ENCODE measurements at regions not wholly inside any gene's neighbourhood (a gene's known extent, or its start where the extent isn't known, plus 50 kb on each side); places are given as distances from the start of the nearest gene placed in this dataset.

DNA sequence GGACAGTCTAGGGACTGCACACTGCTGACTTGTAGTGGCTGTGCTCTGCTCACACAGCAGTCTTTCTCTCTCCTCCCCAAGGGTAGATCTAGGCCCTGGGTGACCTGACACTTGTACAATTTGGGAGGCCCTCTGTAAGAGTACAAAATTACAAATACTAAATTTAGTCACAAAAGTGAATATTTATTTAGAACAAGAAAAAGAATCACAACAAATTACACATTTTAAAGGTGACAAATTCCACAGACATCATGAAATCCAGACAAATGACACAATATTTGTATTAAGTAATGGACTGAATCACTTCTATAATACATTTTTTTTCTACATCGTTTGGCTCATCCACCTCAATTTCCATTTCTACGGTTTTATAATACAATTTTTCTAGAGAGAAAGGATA is 496.4 kb downstream of the TXNL1 start:
- no peak for DNase-seq (ENCODE audit: low read depth in 2 of 2)

DNA sequence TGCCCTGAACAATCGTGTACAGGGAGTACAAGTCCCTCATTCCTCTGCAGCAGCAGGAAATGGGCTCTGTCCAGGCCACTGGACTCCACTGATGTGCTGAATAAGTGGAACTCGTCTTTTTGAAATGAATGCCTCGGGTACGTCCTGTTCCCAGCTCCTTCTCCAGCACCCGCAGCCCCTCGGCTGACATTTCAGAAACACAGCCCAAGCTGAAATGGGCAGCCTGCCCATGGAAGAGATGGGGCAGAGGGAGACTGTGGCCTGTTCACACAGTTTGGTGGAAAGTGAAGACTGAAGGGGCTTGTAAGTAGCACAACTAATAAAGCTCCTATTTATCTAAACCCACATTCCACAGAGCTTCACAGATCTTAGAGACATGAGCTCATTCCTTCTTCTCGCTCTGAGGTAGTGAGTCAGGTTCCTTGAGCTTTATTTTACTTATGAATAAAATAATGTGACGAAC is 498.6 kb downstream of the TXNL1 start:
- Histone ChIP-seq H3K4me3 (replicated peaks in 1 of 4; ENCODE audit: control extremely low read depth in 1 of 4, insufficient read depth in 1 of 4, low read depth in 3 of 4, low read length in 4 of 4) (no peak overlapping the region), H3K79me2 (ENCODE audit: control insufficient read depth, insufficient read depth, low read length) (no peaks in the 10 kb centered on the region), H3K9me3 (ENCODE audit: control insufficient read depth, insufficient read depth, low read depth, low read length) (no peaks in the 10 kb centered on the region), H4K20me1 (ENCODE audit: control insufficient read depth, extremely low read depth, insufficient read depth, low read length) (no peaks in the 10 kb centered on the region), H3K4me2 (ENCODE audit: extremely low read depth, insufficient read depth, low read length) (peak overlapping the region; percentile 9), H3K9ac (ENCODE audit: insufficient read depth, low read length) (no peak overlapping the region), H3K4me1 (ENCODE audit: control insufficient read depth, extremely low read depth, insufficient read depth, low read length) (peaks cover 12% of the 10 kb centered on the region), H3K36me3 (ENCODE audit: control insufficient read depth, insufficient read depth, low read length) (no peaks in the 10 kb centered on the region), H3K27ac (ENCODE audit: insufficient read depth, low read length) (peak overlapping the region; percentile 42), H2AFZ (ENCODE audit: low read length) (peak overlapping the region; percentile 44), H3K27me3 (ENCODE audit: control insufficient read depth, insufficient read depth, low read length) (no peaks in the 10 kb centered on the region)
- DNase-seq (ENCODE audit: low read depth in 2 of 2): peak; percentile 38 to 96
- TF ChIP-seq, protein P1, sequence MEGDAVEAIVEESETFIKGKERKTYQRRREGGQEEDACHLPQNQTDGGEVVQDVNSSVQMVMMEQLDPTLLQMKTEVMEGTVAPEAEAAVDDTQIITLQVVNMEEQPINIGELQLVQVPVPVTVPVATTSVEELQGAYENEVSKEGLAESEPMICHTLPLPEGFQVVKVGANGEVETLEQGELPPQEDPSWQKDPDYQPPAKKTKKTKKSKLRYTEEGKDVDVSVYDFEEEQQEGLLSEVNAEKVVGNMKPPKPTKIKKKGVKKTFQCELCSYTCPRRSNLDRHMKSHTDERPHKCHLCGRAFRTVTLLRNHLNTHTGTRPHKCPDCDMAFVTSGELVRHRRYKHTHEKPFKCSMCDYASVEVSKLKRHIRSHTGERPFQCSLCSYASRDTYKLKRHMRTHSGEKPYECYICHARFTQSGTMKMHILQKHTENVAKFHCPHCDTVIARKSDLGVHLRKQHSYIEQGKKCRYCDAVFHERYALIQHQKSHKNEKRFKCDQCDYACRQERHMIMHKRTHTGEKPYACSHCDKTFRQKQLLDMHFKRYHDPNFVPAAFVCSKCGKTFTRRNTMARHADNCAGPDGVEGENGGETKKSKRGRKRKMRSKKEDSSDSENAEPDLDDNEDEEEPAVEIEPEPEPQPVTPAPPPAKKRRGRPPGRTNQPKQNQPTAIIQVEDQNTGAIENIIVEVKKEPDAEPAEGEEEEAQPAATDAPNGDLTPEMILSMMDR (conservative IDR thresholded peaks at IDR 0.05 in 1 of 2, IDR thresholded peaks at IDR 0.05 in 1 of 2; ENCODE audit: low read depth in 1 of 2, low read length in 2 of 2): no peak
- no peak for TF ChIP-seq EZH2 (IDR thresholded peaks at IDR 0.05; ENCODE audit: low read length, missing control alignments)

More for the DNA sequence above, 496.4 kb downstream of the TXNL1 start:
- H3K27me3 ChIP-seq (ENCODE audit: control insufficient read depth, insufficient read depth, low read length): no peaks in the 10 kb centered on the region
- H3K4me2 ChIP-seq (ENCODE audit: extremely low read depth, insufficient read depth, low read length): no peak overlapping the region
- TF ChIP-seq EZH2 (IDR thresholded peaks at IDR 0.05; ENCODE audit: low read length, missing control alignments): no peak
- TF ChIP-seq, protein P1 (conservative IDR thresholded peaks at IDR 0.05 in 1 of 2, IDR thresholded peaks at IDR 0.05 in 1 of 2; ENCODE audit: low read depth in 1 of 2, low read length in 2 of 2): no peak
- no peak overlapping the region for H3K4me3 ChIP-seq (replicated peaks in 1 of 4; ENCODE audit: control extremely low read depth in 1 of 4, insufficient read depth in 1 of 4, low read depth in 3 of 4, low read length in 4 of 4)
- no peak overlapping the region for H2AFZ ChIP-seq (ENCODE audit: low read length)
- H4K20me1 ChIP-seq (ENCODE audit: control insufficient read depth, extremely low read depth, insufficient read depth, low read length): no peaks in the 10 kb centered on the region
- peaks cover 12% of the 10 kb centered on the region for H3K4me1 ChIP-seq (ENCODE audit: control insufficient read depth, extremely low read depth, insufficient read depth, low read length)
- H3K9ac ChIP-seq (ENCODE audit: insufficient read depth, low read length): no peak overlapping the region
- H3K36me3 ChIP-seq (ENCODE audit: control insufficient read depth, insufficient read depth, low read length): no peaks in the 10 kb centered on the region
- H3K27ac ChIP-seq (ENCODE audit: insufficient read depth, low read length): no peak overlapping the region
- H3K79me2 ChIP-seq (ENCODE audit: control insufficient read depth, insufficient read depth, low read length): no peaks in the 10 kb centered on the region
- H3K9me3 ChIP-seq (ENCODE audit: control insufficient read depth, insufficient read depth, low read depth, low read length): no peaks in the 10 kb centered on the region

DNA sequence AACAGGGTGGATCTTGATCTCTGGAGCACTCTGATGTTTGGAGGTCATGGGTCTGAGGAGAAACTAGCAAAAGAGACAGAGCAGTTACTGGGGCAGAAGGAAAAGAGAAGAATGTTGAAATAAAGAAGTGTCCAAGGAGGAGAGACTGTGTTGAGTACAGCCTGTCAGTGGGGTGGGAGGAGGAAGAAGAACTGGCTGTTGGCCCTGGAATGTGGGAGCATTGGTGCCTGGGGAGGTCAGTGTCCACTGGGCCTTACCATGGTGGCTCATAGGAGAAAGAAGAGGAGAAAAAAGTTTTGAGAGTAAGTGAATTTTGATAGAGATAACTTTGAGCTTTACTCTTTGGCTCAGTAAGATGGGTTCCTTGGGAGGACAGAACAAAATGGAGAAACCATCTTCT is 499.0 kb downstream of the TXNL1 start:
- no peaks in the 10 kb centered on the region for H4K20me1 ChIP-seq (ENCODE audit: control insufficient read depth, extremely low read depth, insufficient read depth, low read length)
- H3K9ac ChIP-seq (ENCODE audit: insufficient read depth, low read length): no peak overlapping the region
- DNase-seq (ENCODE audit: low read depth in 2 of 2): no peak
- H3K27me3 ChIP-seq (ENCODE audit: control insufficient read depth, insufficient read depth, low read length): no peaks in the 10 kb centered on the region
- H3K36me3 ChIP-seq (ENCODE audit: control insufficient read depth, insufficient read depth, low read length): no peaks in the 10 kb centered on the region
- peaks cover 12% of the 10 kb centered on the region for H3K4me1 ChIP-seq (ENCODE audit: control insufficient read depth, extremely low read depth, insufficient read depth, low read length)
- no peaks in the 10 kb centered on the region for H3K79me2 ChIP-seq (ENCODE audit: control insufficient read depth, insufficient read depth, low read length)
- peak overlapping the region; percentile 44 for H2AFZ ChIP-seq (ENCODE audit: low read length)
- no peaks in the 10 kb centered on the region for H3K9me3 ChIP-seq (ENCODE audit: control insufficient read depth, insufficient read depth, low read depth, low read length)
- H3K4me2 ChIP-seq (ENCODE audit: extremely low read depth, insufficient read depth, low read length): no peak overlapping the region
- H3K4me3 ChIP-seq (replicated peaks in 1 of 4; ENCODE audit: control extremely low read depth in 1 of 4, insufficient read depth in 1 of 4, low read depth in 3 of 4, low read length in 4 of 4): no peak overlapping the region
- peak overlapping the region; percentile 42 for H3K27ac ChIP-seq (ENCODE audit: insufficient read depth, low read length)
- TF ChIP-seq EZH2 (IDR thresholded peaks at IDR 0.05; ENCODE audit: low read length, missing control alignments): no peak
- TF ChIP-seq, protein P1 (conservative IDR thresholded peaks at IDR 0.05 in 1 of 2, IDR thresholded peaks at IDR 0.05 in 1 of 2; ENCODE audit: low read depth in 1 of 2, low read length in 2 of 2): no peak

All from fibroblast of lung (primary cell).